LNCaP clone FGC (cell line): ENCODE measurements at regions not wholly inside any gene's neighbourhood (a gene's known extent, or its start where the extent isn't known, plus 50 kb on each side); places are given as distances from the start of the nearest gene placed in this dataset.

ENCODE experiments used
- DNase-seq: peaks from one replicate; pipeline ENCODE4 v3.0.0-alpha.2; 2011; ENCODE audit warnings: low read depth
- H3K4me3 ChIP-seq: 2 replicates; pipeline ENCODE4 v1.5.1; 2011; ENCODE audit warnings: mild to moderate bottlenecking, low read depth, low read length, control low read depth
- CTCF ChIP-seq: IDR thresholded peaks from 2 replicates; pipeline ENCODE4 v1.5.1; 2012; ENCODE audit warnings: mild to moderate bottlenecking; ENCODE audit not compliant: control insufficient read depth, insufficient read depth; ENCODE audit errors: extremely low read depth

GRCh38 chr2:176669398-176670174 is 400.3 kb downstream of the MTX2 start:
- H3K4me3 ChIP-seq, result no peak overlapping the region
- DNase-seq, result no peak
- no peak for TF ChIP-seq CTCF

- no peak for DNase-seq
- no peak overlapping the region for H3K4me3 ChIP-seq
- no peak for TF ChIP-seq CTCF
These were observed 406.2 kb downstream of the MTX2 start for GRCh38 chr2:176675271-176675949.

GRCh38 chr2:176677746-176678265 is 408.6 kb downstream of the MTX2 start:
- DNase-seq, result no peak
- no peak for TF ChIP-seq CTCF
- H3K4me3 ChIP-seq, result no peak overlapping the region

GRCh38 chr2:176678571-176678970 is 409.3 kb downstream of the MTX2 start:
- DNase-seq, result no peak
- no peak for TF ChIP-seq CTCF
- H3K4me3 ChIP-seq, result no peak overlapping the region

- no peak for DNase-seq
- peak; percentile 24 for TF ChIP-seq CTCF
- H3K4me3 ChIP-seq, result no peak overlapping the region
These were observed 409.9 kb downstream of the MTX2 start for GRCh38 chr2:176679061-176679669.

- no peak overlapping the region for H3K4me3 ChIP-seq
- DNase-seq, result no peak
- TF ChIP-seq CTCF, result no peak
These were observed 411.8 kb downstream of the MTX2 start for GRCh38 chr2:176680916-176681516.
